ENCODE measurements at regions not wholly inside any gene's neighbourhood (a gene's known extent, or its start where the extent isn't known, plus 50 kb on each side); places are given as distances from the start of the nearest gene placed in this dataset.

DNA sequence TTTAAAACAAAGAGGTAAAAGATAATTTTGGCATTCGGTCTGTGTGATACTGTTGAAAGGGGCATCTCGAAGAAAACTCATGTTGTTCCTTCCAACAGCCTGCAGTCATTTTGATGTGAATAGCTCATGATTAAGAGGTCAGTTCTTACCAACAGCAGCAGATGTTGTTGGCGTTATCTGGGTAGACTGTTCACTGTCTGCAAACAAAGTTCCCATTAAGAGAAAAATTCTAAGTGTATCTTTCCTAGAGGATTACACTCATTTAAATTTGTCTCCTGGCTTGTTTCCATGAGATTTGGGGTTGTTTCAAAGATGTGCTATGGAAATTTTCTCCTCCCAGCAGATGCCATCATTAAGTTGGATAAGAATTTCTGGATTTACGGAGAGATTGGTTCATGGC is 138.2 kb upstream of the RORB start:
- Histone ChIP-seq H2BK20ac (ENCODE audit: low read depth, low read length) (no peak overlapping the region), H4K8ac (ENCODE audit: low read depth in 2 of 2, low read length in 2 of 2) (no peak overlapping the region), H3K4ac (ENCODE audit: low read depth, low read length) (no peak overlapping the region), H2AK9ac (replicated peaks; ENCODE audit: low read depth, low read length, poor library complexity) (no peak overlapping the region), H3K14ac (replicated peaks; ENCODE audit: low read depth, low read length) (no peak overlapping the region), H3K27ac (ENCODE audit: insufficient read depth, low read length) (no peak overlapping the region), H3K27me3 (ENCODE audit: control insufficient read depth, insufficient read depth, low read length) (no peaks in the 10 kb centered on the region), H2AK5ac (ENCODE audit: low read depth, low read length) (no peak overlapping the region), H3K4me2 (ENCODE audit: low read depth, low read length) (no peak overlapping the region), H4K5ac (ENCODE audit: low read depth, low read length) (no peak overlapping the region), H2BK120ac (ENCODE audit: low read depth, low read length) (no peak overlapping the region), H4K20me1 (ENCODE audit: insufficient read depth, low read length) (no peaks in the 10 kb centered on the region), H3K36me3 (ENCODE audit: control insufficient read depth, insufficient read depth, low read length) (no peaks in the 10 kb centered on the region), H4K91ac (ENCODE audit: insufficient read depth, low read depth, low read length) (no peak overlapping the region), H3K9ac (ENCODE audit: low read depth, low read length) (no peak overlapping the region), H2BK15ac (ENCODE audit: low read depth, low read length) (no peak overlapping the region), H3K9me1 (ENCODE audit: insufficient read depth, low read length) (no peaks in the 10 kb centered on the region), H3K4me1 (ENCODE audit: control insufficient read depth, insufficient read depth, low read length) (no peaks in the 10 kb centered on the region), H3K79me1 (ENCODE audit: low read depth in 1 of 2, low read length in 2 of 2) (no peaks in the 10 kb centered on the region), H3K4me3 (ENCODE audit: insufficient read depth, low read depth, low read length) (no peak overlapping the region), H2AFZ (replicated peaks; ENCODE audit: low read length, poor library complexity) (no peak overlapping the region), H2BK5ac (ENCODE audit: low read depth, low read length, poor library complexity, severe bottlenecking) (no peak overlapping the region), H3K9me3 (ENCODE audit: control insufficient read depth, insufficient read depth, low read length) (0 out of 2 replicates have a peak, but pooled peaks cover 1% of the 10 kb centered on the region), H3K23ac (ENCODE audit: low read depth, low read length) (no peak overlapping the region), H3K18ac (ENCODE audit: low read depth, low read length) (no peak overlapping the region), H3K56ac (ENCODE audit: extremely low read depth, insufficient read depth, low read length) (no peak overlapping the region)
- dilution Hi-C loops (cut with HindIII; ENCODE audit: low sequenced_read_pairs, unreplicated experiment) (no loop called here), intact Hi-C loops (cut with micrococcal nuclease) (no loop called here), in situ Hi-C loops (cut with MboI; ENCODE audit: low sequenced_read_pairs) (no loop called here)
- DNase-seq (no peak), ATAC-seq (ENCODE audit: low read depth) (no peak)
- ChIA-PET POLR2A (ENCODE audit: unreplicated experiment) (no interaction called here), CTCF (no interaction called here)
- TF ChIP-seq RAD21 (IDR thresholded peaks at IDR 0.05; ENCODE audit: low read length): no peak
- TF ChIP-seq MAFK (IDR thresholded peaks at IDR 0.05; ENCODE audit: low read depth, low read length): no peak
- TF ChIP-seq POLR2A (IDR thresholded peaks at IDR 0.05; ENCODE audit: low read depth, low read length): no peak
- TF ChIP-seq, protein P1, sequence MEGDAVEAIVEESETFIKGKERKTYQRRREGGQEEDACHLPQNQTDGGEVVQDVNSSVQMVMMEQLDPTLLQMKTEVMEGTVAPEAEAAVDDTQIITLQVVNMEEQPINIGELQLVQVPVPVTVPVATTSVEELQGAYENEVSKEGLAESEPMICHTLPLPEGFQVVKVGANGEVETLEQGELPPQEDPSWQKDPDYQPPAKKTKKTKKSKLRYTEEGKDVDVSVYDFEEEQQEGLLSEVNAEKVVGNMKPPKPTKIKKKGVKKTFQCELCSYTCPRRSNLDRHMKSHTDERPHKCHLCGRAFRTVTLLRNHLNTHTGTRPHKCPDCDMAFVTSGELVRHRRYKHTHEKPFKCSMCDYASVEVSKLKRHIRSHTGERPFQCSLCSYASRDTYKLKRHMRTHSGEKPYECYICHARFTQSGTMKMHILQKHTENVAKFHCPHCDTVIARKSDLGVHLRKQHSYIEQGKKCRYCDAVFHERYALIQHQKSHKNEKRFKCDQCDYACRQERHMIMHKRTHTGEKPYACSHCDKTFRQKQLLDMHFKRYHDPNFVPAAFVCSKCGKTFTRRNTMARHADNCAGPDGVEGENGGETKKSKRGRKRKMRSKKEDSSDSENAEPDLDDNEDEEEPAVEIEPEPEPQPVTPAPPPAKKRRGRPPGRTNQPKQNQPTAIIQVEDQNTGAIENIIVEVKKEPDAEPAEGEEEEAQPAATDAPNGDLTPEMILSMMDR (conservative IDR thresholded peaks at IDR 0.05; ENCODE audit: low read depth, low read length): no peak
- TF ChIP-seq, protein P2, sequence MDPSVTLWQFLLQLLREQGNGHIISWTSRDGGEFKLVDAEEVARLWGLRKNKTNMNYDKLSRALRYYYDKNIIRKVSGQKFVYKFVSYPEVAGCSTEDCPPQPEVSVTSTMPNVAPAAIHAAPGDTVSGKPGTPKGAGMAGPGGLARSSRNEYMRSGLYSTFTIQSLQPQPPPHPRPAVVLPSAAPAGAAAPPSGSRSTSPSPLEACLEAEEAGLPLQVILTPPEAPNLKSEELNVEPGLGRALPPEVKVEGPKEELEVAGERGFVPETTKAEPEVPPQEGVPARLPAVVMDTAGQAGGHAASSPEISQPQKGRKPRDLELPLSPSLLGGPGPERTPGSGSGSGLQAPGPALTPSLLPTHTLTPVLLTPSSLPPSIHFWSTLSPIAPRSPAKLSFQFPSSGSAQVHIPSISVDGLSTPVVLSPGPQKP (IDR thresholded peaks at IDR 0.05; ENCODE audit: borderline replicate concordance, low read depth, low read length): no peak
- TF ChIP-seq, protein P3, sequence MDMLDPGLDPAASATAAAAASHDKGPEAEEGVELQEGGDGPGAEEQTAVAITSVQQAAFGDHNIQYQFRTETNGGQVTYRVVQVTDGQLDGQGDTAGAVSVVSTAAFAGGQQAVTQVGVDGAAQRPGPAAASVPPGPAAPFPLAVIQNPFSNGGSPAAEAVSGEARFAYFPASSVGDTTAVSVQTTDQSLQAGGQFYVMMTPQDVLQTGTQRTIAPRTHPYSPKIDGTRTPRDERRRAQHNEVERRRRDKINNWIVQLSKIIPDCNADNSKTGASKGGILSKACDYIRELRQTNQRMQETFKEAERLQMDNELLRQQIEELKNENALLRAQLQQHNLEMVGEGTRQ (IDR thresholded peaks at IDR 0.05; ENCODE audit: low read depth, low read length): no peak
- TF ChIP-seq NFE2L2 (IDR thresholded peaks at IDR 0.05; ENCODE audit: low read depth, low read length): no peak
- no peak for TF ChIP-seq MAZ (IDR thresholded peaks at IDR 0.05; ENCODE audit: borderline replicate concordance, low read depth, low read length)
- TF ChIP-seq CHD1 (IDR thresholded peaks at IDR 0.05; ENCODE audit: low read depth, low read length): no peak
- no peak for TF ChIP-seq FOS (IDR thresholded peaks at IDR 0.05; ENCODE audit: low read depth, low read length)
- WGBS, 2 experiments (ENCODE audit: extremely low coverage in 2 of 2, insufficient read length in 1 of 2): no CpG with 5 or more reads among the region's 4 CpGs
- BruUV-seq (replicated peaks): no TSS peak

Measured in IMR-90 (cell line).